OCI-LY3 (cell line): ENCODE measurements at regions not wholly inside any gene's neighbourhood (a gene's known extent, or its start where the extent isn't known, plus 50 kb on each side); places are given as distances from the start of the nearest gene placed in this dataset.
A peak's percentile ranks its signal among the peaks of the same experiment; 100 is the strongest.

Experiments
- H2AFZ ChIP-seq: fragments of 200-600, 300-600 bp; shearing (Covaris generic); 2 replicates; pipeline ENCODE4 v1.6.0; 2014; ENCODE audit warnings: antibody characterized with exemption, low read depth, low read length
- H3K27ac ChIP-seq: fragments of 200-600, 300-600 bp; sonication (generic); 2 replicates; pipeline ENCODE4 v1.5.1; 2014; ENCODE audit warnings: mild to moderate bottlenecking, low read length, moderate library complexity, mixed read lengths
- H3K27me3 ChIP-seq: fragments of 200-600, 300-600 bp; sonication (generic); 2 replicates; pipeline ENCODE4 v1.6.1; 2014; ENCODE audit warnings: low read depth, low read length, mixed read lengths
- H3K36me3 ChIP-seq: fragments of 200-600, 300-600 bp; sonication (generic); replicated peaks from 2 replicates; pipeline ENCODE3; 2014; ENCODE audit warnings: low read depth, low read length, mixed read lengths
- H3K4me1 ChIP-seq: fragments of 300-600, 200-600 bp; sonication (generic); 2 replicates; pipeline ENCODE4 v1.6.1; 2014; ENCODE audit warnings: low read length, mixed read lengths
- H3K4me2 ChIP-seq: fragments of 200-600, 300-600 bp; sonication (generic); 2 replicates; pipeline ENCODE4 v1.6.1; 2014; ENCODE audit warnings: low read length, mixed read lengths
- H3K4me3 ChIP-seq: fragments of 300-600, 200-600 bp; sonication (generic); 2 replicates; pipeline ENCODE4 v1.5.1; 2014; ENCODE audit warnings: antibody characterized with exemption, mild to moderate bottlenecking, low read length, moderate library complexity
- H3K79me2 ChIP-seq: fragments of 300-600, 200-600 bp; shearing (Covaris generic); 2 replicates; pipeline ENCODE4 v1.6.1; 2014; ENCODE audit warnings: mild to moderate bottlenecking, low read length, mixed read lengths
- H3K9ac ChIP-seq: fragments of 300-600, 200-600 bp; shearing (Covaris generic); 2 replicates; pipeline ENCODE4 v1.6.0; 2014; ENCODE audit warnings: mild to moderate bottlenecking, low read length, moderate library complexity
- H3K9me3 ChIP-seq: fragments of 200-600, 300-600 bp; shearing (Covaris generic); 2 replicates; pipeline ENCODE4 v1.6.1; 2014; ENCODE audit warnings: low read length, mixed read lengths; ENCODE audit not compliant: insufficient read depth
- H4K20me1 ChIP-seq: fragments of 200-600, 300-600 bp; sonication (generic); 2 replicates; pipeline ENCODE4 v1.6.1; 2016; ENCODE audit warnings: low read length, mixed read lengths; ENCODE audit not compliant: insufficient read depth
- CTCF ChIP-seq: fragments of 200-600, 300-600 bp; sonication (generic); IDR thresholded peaks from 2 replicates; pipeline ENCODE4 v1.5.1; 2014; ENCODE audit warnings: antibody characterized with exemption, low read length, low read depth
- EZH2phosphoT487 ChIP-seq: fragments of 200-600 bp; shearing (Covaris generic); IDR thresholded peaks from 2 replicates; pipeline ENCODE4 v1.6.1; 2018; ENCODE audit warnings: antibody characterized with exemption, mixed run types, low read depth

GRCh38 chr16:86071611-86072240, 172.8 kb downstream of the IRF8 start:
- H3K27ac ChIP-seq = no peak overlapping the region
- H3K4me3 ChIP-seq = no peak overlapping the region
- no peak overlapping the region for H3K9ac ChIP-seq
- peaks cover 20% of the 10 kb centered on the region; the same call in 1 of the 2 replicates for H3K27me3 ChIP-seq
- no peaks in the 10 kb centered on the region for H3K9me3 ChIP-seq
- TF ChIP-seq CTCF (no peak), EZH2phosphoT487 (no peak)
- no peaks in the 10 kb centered on the region for H3K79me2 ChIP-seq
- H2AFZ ChIP-seq = no peak overlapping the region
- H3K4me1 ChIP-seq = no peaks in the 10 kb centered on the region
- H3K36me3 ChIP-seq = no peaks in the 10 kb centered on the region
- H3K4me2 ChIP-seq = no peak overlapping the region
- H4K20me1 ChIP-seq = no peaks in the 10 kb centered on the region

GRCh38 chr16:86072328-86073102, 173.6 kb downstream of the IRF8 start:
- TF ChIP-seq CTCF (peak; percentile 78), EZH2phosphoT487 (no peak)
- Histone ChIP-seq H3K36me3 (no peaks in the 10 kb centered on the region), H3K27me3 (peaks cover 20% of the 10 kb centered on the region), H2AFZ (no peak overlapping the region), H3K4me1 (no peaks in the 10 kb centered on the region), H3K9me3 (no peaks in the 10 kb centered on the region), H3K4me2 (no peak overlapping the region), H4K20me1 (no peaks in the 10 kb centered on the region), H3K9ac (no peak overlapping the region), H3K4me3 (no peak overlapping the region), H3K27ac (no peak overlapping the region), H3K79me2 (no peaks in the 10 kb centered on the region)

GRCh38 chr16:86073103-86073625, 174.2 kb downstream of the IRF8 start:
- Histone ChIP-seq H3K4me3 (no peak overlapping the region), H3K27ac (no peak overlapping the region), H3K9ac (no peak overlapping the region), H3K27me3 (peaks cover 27% of the 10 kb centered on the region), H3K4me1 (no peaks in the 10 kb centered on the region), H4K20me1 (no peaks in the 10 kb centered on the region), H3K9me3 (no peaks in the 10 kb centered on the region), H3K4me2 (no peak overlapping the region), H3K36me3 (no peaks in the 10 kb centered on the region), H3K79me2 (no peaks in the 10 kb centered on the region), H2AFZ (no peak overlapping the region)
- TF ChIP-seq CTCF (no peak; the same call in 1 of the 2 replicates), EZH2phosphoT487 (no peak)

- H3K4me1 ChIP-seq = no peaks in the 10 kb centered on the region
- no peaks in the 10 kb centered on the region for H3K79me2 ChIP-seq
- no peaks in the 10 kb centered on the region for H4K20me1 ChIP-seq
- no peak overlapping the region for H3K27ac ChIP-seq
- H3K36me3 ChIP-seq = no peaks in the 10 kb centered on the region
- no peak for TF ChIP-seq CTCF
- no peak overlapping the region for H3K4me3 ChIP-seq
- no peaks in the 10 kb centered on the region for H3K9me3 ChIP-seq
- H3K4me2 ChIP-seq = no peak overlapping the region
- H2AFZ ChIP-seq = no peak overlapping the region
- no peak overlapping the region for H3K9ac ChIP-seq
- H3K27me3 ChIP-seq = peaks cover 28% of the 10 kb centered on the region
Measured at GRCh38 chr16:86073763-86074493, 175.0 kb downstream of the IRF8 start.
